Mucosa of rectum (tissue), 2 donors: ENCODE measurements at regions not wholly inside any gene's neighbourhood (a gene's known extent, or its start where the extent isn't known, plus 50 kb on each side); places are given as distances from the start of the nearest gene placed in this dataset.
A peak's percentile ranks its signal among the peaks of the same experiment; 100 is the strongest.

Source experiments
- H3K27ac ChIP-seq, 2 donors: one replicate each; pipeline ENCODE4 v1.7.0; 2013; ENCODE audit warnings: inconsistent platforms in 2 of 2, low read depth in 2 of 2, low read length in 2 of 2
- H3K27me3 ChIP-seq, 2 donors: one replicate each; pipeline ENCODE4 v1.7.0; 2013; ENCODE audit warnings: low read length in 2 of 2; ENCODE audit not compliant: control insufficient read depth in 2 of 2, insufficient read depth in 2 of 2
- H3K36me3 ChIP-seq, 2 donors: one replicate each; pipeline ENCODE4 v1.7.0; 2013; ENCODE audit warnings: low read length in 2 of 2; ENCODE audit not compliant: control insufficient read depth in 2 of 2, insufficient read depth in 2 of 2
- H3K4me1 ChIP-seq, 2 donors: one replicate each; pipeline ENCODE4 v1.7.0; 2013; ENCODE audit warnings: low read length in 2 of 2, mild to moderate bottlenecking in 1 of 2; ENCODE audit not compliant: control insufficient read depth in 2 of 2, insufficient read depth in 2 of 2
- H3K4me3 ChIP-seq, 2 donors: one replicate each; pipeline ENCODE4 v1.7.0; 2013; ENCODE audit warnings: low read length in 2 of 2
- H3K9ac ChIP-seq, 2 donors: one replicate each; pipeline ENCODE4 v1.7.0; 2013; ENCODE audit warnings: low read length in 2 of 2, low read depth in 1 of 2, mild to moderate bottlenecking in 1 of 2
- H3K9me3 ChIP-seq, 2 donors: one replicate each; pipeline ENCODE4 v1.7.0; 2013; ENCODE audit warnings: low read length in 2 of 2; ENCODE audit not compliant: control insufficient read depth in 2 of 2
- donor health status: healthy.
- donor health status: Normal muscosa, but diverticular disease.

DNA sequence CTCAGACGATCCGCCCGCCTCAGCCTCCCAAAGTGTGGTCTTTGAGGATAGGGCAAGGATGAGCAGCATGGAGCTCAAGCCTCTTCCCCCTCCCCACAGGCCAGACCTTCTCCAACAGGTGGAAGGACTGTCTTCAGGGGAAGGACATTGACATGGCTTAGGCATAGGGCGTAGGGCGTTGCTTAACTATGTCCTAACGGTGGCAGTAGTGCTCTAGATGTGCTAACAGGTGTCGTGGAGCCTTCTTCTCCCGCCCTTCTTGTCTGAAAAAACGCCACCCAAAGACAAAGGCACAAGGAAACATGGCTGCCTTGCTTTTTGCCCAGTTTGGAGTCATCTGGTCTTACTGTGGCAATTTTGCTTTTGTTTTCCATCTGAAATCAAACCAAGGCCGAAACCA, 219.8 kb downstream of the OR13H1 start:
- Histone ChIP-seq H3K4me1 (peaks cover 0 to 5% of the 10 kb centered on the region in 2 donors), H3K9me3 (no peaks in the 10 kb centered on the region), H3K27me3 (no peaks in the 10 kb centered on the region), H3K9ac (no peak overlapping the region), H3K36me3 (no peaks in the 10 kb centered on the region), H3K4me3 (peak overlapping the region; percentile 57 to 72), H3K27ac (no peak overlapping the region)

DNA sequence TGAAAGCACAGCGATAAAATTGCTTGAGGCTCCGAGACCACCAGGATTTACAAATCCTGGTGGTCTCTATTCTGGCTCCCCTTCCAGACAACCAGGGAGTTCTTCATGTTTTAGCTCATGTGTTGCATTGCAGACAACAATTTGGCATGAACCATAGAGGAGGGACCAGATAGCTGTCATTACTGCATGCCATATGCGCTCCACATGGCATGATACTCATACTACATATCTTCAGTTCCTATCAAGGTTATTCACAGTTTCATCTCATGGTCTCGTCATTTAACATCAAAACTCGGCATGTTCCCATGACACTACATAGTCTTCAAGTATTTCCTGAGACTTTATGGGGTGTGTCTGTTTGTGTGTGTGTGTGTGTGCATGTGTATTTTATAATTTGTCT, 220.3 kb downstream of the OR13H1 start:
- Histone ChIP-seq H3K27ac (no peak overlapping the region), H3K4me1 (peaks cover 0 to 5% of the 10 kb centered on the region in 2 donors), H3K36me3 (no peaks in the 10 kb centered on the region), H3K9me3 (no peaks in the 10 kb centered on the region), H3K9ac (no peak overlapping the region), H3K27me3 (no peaks in the 10 kb centered on the region), H3K4me3 (peak overlapping the region; percentile 42 to 72)

DNA sequence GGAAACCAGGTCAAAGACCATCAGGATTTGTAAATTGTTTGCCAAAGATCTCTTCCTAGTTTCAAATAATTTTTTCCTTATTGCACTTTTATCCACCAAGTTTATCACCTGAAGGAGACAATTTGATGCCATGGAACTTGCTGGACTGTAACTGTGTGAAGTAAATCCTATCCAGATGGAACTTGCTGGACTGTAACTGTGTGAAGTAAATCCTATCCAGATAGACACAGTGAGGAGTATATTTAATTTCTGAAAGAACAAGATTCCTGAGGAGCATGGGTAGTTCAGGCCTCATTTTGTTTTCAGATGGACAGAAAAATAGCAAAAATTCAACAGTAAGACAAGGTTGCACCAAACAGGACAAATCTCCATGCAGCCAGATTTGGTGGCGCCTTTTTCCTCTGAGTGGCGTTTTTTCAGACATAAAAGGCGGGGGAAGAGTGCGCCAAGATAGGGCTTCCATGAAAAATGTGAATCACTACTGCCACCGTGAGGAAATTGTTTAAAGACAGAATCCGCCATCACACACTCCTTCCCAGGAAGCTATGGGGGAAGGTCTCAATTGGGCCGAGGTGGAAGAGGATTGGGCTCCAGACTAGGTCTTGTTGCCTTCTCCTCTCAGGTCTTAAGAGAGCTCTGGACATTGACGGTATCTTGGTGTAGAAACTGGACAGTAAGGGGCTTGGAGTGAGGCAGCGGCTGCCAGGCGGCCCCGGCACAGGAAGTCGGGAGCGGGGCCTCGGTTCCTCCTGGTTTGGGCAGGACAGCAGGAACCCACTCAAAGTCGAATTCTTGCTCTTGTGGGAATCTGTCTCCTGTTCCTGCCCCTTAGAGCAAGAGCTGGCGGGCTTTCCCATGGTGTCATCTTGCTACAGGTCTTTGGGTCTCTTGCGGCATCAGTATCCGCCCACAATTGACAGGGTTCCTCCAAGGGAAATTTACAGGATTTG, 234.7 kb downstream of the OR13H1 start:
- Histone ChIP-seq H3K36me3 (no peaks in the 10 kb centered on the region), H3K27ac (peak overlapping the region in 1 of 2 donors; percentile 56), H3K9me3 (no peaks in the 10 kb centered on the region), H3K4me1 (peaks cover 8 to 9% of the 10 kb centered on the region in 2 donors), H3K9ac (peak overlapping the region; percentile 69 to 74), H3K27me3 (no peaks in the 10 kb centered on the region), H3K4me3 (peak overlapping the region; percentile 68 to 86)

DNA sequence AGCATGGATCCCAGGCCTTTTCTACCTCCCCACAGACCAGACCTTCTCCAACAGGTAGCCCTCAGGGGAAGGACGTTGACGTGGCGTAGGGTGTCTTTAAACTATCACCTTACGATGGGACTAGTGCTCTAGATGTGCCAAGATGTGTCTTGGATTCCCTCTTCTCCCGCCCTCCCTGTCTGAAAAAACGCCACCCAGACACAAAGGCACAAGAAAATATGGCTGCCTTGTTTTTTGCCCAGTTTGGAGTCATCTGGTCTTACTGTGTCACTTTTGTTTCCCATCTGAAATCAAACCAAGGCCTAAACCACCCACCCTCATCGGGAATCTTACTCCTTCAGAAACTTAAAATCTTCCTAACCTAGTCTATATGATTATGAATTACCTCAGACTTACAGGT, 235.4 kb downstream of the OR13H1 start:
- no peaks in the 10 kb centered on the region for H3K36me3 ChIP-seq
- H3K27me3 ChIP-seq = no peaks in the 10 kb centered on the region
- H3K9ac ChIP-seq = peak overlapping the region; percentile 69 to 74
- peaks cover 9 to 12% of the 10 kb centered on the region in 2 donors for H3K4me1 ChIP-seq
- H3K27ac ChIP-seq = peak overlapping the region in 1 of 2 donors; percentile 56
- H3K9me3 ChIP-seq = no peaks in the 10 kb centered on the region
- peak overlapping the region; percentile 68 to 86 for H3K4me3 ChIP-seq

DNA sequence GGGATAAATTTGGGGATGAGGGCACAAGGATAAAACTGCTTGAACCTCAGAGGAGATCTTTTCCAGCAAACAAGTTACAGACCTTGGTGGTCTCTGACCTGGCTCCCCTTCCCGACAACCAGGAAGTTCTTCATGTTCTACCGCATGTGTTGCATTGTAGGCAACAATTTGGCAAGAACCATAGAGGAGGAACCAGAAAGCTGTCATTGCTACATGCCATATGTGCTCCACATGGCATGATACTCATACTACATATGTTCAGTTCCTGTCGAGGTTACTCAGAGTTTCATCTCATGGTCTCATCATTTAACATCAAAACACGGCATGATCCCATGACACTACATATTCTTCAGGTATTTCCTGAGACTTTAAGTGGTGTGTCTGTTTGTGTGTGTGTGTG, 235.9 kb downstream of the OR13H1 start:
- no peaks in the 10 kb centered on the region for H3K36me3 ChIP-seq
- no peak overlapping the region for H3K27ac ChIP-seq
- no peaks in the 10 kb centered on the region for H3K9me3 ChIP-seq
- no peaks in the 10 kb centered on the region for H3K27me3 ChIP-seq
- no peak overlapping the region for H3K9ac ChIP-seq
- peaks cover 9 to 12% of the 10 kb centered on the region in 2 donors for H3K4me1 ChIP-seq
- no peak overlapping the region for H3K4me3 ChIP-seq

DNA sequence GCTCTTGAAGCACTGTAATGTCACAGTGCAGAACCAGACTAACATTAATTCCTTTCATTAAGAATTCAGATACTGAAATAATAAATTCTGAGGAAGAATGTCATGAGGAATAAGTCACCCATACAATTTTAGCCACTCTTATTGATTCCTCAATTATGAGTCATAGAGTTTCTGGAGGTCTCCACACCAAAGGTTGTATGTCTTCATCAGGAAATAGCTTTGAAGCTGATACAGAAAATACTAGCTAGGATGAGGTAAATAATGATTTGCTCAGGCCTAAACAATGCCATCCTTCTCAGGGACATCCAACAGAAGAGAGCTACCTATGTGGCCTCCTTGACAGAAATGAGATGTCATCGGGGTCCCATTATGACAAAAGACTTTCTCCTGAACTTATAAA, 238.8 kb downstream of the OR13H1 start:
- no peaks in the 10 kb centered on the region for H3K36me3 ChIP-seq
- H3K4me3 ChIP-seq = no peak overlapping the region
- H3K27ac ChIP-seq = no peak overlapping the region
- no peak overlapping the region for H3K9ac ChIP-seq
- H3K27me3 ChIP-seq = peaks cover 1 to 2% of the 10 kb centered on the region in 2 donors
- peaks cover 9 to 12% of the 10 kb centered on the region in 2 donors for H3K4me1 ChIP-seq
- H3K9me3 ChIP-seq = no peaks in the 10 kb centered on the region

DNA sequence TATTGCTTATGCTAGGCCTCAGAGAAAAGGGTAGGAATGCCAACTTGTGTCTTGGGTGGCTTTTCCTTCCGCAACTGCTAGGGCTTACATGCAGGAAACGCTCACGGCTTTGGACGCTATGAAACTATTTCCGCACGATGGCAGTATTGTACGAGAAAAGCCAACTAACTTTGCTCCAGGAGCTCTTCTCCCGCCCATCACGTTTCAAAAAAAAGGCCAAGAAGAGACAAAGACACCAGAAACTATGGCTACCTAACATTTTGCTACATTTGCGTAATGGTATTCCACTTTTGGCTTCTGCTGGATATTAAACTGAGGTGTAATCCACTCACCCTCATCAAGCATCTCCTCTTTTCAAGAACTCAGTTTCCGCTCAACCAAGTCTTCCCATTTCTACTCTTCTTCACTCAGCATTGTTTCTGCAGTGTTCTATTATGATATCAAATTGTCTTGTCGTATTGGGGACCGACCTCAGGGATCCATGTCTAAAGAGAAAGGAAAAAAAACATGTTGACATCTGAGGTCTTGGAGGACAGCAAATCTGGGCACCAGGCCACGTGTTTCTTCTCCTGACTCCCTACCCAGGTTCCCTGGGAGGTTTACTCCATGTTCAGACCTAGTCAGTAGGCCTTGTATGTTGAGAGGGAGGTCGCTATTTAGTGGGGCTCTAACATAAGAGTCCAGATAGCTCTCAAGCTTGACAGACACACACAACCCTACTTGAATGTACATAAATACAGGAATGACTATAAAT, 239.4 kb upstream of the STK26 start:
- Histone ChIP-seq H3K36me3 (no peaks in the 10 kb centered on the region), H3K4me3 (peak overlapping the region; percentile 31 to 56), H3K27me3 (peaks cover 2 to 3% of the 10 kb centered on the region in 2 donors), H3K4me1 (peaks cover 8 to 9% of the 10 kb centered on the region in 2 donors), H3K9me3 (no peaks in the 10 kb centered on the region), H3K9ac (no peak overlapping the region), H3K27ac (no peak overlapping the region)

DNA sequence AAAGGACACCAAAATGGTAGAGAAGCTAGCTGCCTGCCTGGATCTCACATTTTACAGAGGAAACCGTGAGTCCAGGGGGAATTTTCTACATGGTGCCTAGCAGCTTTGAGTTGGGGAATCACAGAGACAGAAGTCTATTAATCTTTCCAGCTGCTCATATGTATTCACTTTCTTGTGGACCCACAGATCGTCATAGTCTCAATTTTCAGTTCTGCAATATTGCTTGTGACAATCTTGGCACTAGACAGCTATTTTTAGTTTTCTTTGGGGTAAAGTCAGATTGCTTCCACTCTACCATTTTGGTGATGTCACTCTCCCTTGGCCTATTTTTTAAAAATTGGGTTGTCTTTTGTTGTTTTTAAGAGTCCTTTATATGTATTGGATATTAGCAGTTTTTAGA, 233.4 kb upstream of the STK26 start:
- Histone ChIP-seq H3K27ac (no peak overlapping the region), H3K27me3 (peaks cover 2 to 6% of the 10 kb centered on the region in 2 donors), H3K9me3 (no peaks in the 10 kb centered on the region), H3K4me3 (no peak overlapping the region), H3K4me1 (peaks cover 5 to 9% of the 10 kb centered on the region in 2 donors), H3K9ac (no peak overlapping the region), H3K36me3 (no peaks in the 10 kb centered on the region)

DNA sequence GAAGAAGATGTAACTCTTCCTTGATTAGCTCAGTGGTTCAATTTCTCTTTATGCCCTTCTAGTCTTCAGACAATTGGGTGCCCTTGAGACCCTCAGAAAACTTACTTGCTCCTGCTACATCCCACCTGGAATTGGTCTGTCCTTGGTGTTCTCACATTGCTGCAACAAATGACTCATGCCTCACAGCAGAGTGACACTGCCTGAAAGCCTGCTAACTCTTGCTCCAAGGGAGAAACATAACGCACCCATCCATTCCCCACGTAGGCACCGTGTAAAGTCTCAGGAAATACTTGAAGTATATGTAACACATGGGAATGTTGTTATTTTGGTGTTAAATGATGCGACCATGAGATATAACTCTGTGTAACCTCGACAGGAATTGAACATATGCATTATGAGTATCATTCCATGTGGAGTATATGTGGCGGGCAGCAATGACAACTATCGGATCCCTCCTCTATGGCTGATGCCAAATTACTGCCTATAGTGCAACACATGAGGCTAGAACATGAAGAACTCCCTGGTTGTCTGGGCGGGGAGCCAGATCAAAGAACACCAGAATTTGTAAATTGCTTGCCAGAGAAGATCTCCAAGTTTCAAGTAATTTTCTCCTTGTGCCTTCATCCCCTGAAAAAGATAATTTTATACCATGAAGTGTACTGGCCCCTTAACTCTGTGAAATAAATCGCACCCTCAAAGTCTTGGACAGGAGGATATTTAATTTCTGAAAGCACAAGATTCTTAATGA, 231.3 kb upstream of the STK26 start:
- Histone ChIP-seq H3K9me3 (no peaks in the 10 kb centered on the region), H3K4me3 (peak overlapping the region; percentile 66 to 85), H3K9ac (no peak overlapping the region), H3K4me1 (peaks cover 5 to 9% of the 10 kb centered on the region in 2 donors), H3K27me3 (peaks cover 4 to 9% of the 10 kb centered on the region in 2 donors), H3K27ac (no peak overlapping the region), H3K36me3 (no peaks in the 10 kb centered on the region)
